DMS53 (cell line): ENCODE measurements at regions not wholly inside any gene's neighbourhood (a gene's known extent, or its start where the extent isn't known, plus 50 kb on each side); places are given as distances from the start of the nearest gene placed in this dataset.

ENCODE experiments used
- DNase-seq: peaks from one replicate; lab custom pipeline; 2025; lab: John Stamatoyannopoulos, UW

DNA sequence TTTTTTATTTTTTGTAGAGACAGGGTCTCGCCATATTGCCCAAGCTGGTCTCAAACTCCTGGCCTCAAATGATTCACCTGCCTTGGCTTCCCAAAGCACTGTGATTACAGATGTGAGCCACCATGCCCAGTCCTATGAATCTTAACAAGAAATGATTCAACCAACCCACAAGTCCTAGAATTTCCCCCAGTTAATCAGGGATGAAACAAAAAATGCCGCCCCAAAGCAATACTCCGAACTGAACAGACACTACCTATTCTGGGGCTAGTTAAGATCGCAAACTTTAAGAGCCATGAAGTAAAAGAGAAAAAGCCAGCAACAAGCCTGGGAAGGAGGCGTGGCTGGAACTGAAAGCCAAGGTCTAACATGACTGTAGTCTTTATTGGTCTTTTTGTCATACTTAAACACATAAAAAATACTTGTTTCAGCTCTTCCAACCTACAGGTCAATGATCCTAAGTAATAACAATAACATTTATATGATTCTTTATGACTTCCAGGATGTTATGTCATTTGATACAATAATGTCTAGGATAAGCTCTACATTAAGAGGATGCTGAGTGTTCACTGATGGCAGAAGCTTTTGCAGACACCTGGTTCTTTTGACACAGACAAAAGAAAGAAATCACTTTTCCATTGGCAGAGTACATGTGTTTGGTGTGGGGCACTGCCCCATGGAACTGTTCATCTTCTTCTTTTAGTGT, 361.1 kb upstream of the TLE4 start:
- DNase-seq, result no peak

DNA sequence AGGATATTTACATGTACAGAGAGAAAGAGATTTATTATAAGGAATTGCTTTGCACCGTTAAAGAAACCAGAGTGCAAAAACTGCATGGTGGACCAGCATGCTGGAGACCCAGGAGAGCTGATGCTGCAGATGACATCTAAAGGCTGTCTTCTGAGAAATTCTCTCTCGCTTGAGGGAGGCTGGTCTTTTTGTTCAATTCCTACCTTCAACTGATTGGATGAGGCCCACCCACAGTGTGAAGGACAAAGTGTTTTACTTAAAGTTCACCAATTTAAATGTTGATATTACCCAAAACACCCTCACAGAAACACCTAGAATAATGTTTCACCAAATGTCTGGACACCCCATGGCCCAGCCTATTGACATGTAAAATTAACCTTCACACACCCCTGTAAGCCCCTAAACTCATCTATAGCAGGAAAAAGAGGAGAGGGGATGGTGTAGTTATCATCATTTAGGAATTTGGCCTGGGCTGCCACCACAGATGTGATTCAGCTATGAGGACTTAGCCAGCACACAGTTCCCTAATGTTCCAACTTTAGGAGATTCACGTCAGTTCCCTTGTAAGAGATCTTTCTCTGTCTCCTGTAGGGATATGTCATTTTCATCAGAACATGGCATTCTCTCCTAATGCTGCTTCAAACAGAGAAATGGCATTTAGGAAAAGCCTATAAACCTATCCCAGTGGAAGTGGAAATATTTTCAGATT, 358.2 kb upstream of the TLE4 start:
- no peak for DNase-seq

DNA sequence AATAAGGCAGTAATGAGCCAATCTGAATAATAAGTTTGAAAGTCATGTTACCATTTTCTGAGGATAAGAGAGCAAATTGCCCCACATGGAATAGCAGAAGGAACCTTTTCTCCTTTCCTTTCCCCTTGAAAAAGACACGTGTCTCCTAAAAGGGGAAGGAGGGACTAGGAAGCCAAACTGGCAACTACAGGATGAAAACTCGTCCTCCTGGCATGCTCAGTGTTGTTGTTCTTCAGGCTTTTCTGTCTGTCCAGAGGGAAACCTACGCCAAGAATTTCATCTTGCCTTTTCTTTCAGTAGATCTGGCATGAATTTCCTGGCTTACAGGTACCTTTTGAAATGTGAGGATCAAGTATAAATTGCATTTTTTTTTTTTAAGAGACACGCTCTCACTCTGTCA, 355.9 kb upstream of the TLE4 start:
- DNase-seq, result no peak

DNA sequence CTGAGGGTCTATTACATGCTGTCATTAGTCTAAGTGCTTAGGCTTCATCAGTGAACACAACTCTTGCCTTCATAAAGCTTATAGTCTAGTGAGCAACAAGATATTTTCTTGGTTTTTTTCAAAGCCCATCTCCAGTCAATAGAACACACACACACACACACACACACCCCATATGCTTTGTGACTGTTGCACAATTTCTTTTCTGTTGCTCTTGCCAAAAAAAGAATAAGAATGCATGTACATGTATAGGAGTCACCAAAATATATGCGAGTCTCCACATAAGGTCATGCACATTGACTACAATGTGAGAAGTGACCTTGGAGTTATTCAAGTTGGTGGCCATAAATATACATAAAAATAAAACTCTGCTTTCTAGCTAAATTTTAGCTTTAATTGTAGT, 351.5 kb upstream of the TLE4 start:
- no peak for DNase-seq

DNA sequence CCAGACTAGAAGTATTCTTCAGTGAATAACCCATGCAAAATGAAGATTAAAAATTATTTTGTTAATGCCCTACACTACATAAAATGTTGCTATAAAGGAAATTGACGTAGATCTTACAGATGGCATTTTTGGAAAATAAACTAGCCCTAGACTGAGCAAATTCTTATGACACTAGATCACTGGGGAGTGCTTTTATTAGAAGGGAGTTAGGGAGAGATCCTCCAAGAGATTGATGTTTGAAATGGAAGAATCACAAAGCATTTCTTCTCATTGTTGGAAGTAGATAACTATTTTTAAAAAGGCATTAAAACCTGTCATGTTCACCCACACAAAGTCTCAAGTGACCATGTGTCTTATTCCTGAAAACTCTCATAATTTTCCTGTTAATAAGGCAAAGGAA, 351.1 kb upstream of the TLE4 start:
- no peak for DNase-seq

DNA sequence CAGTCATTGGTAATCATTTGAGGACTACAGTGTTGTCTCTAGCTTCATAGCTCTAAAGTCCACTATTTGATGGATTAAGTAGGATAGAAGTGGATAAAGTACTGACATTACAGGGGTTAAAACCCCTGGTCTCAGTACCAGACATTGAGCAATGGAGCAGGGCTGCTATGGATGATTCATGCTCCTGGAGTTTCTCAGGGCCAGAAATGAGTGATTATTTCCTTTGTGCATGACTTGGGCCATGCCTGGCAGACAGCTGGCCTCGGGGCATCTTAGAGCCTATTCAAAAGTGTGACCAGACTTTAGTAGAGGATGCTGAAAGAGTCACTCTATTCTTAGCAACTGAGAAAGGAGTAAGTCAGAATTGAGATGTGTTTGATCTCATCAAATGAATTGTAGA, 350.7 kb upstream of the TLE4 start:
- no peak for DNase-seq

DNA sequence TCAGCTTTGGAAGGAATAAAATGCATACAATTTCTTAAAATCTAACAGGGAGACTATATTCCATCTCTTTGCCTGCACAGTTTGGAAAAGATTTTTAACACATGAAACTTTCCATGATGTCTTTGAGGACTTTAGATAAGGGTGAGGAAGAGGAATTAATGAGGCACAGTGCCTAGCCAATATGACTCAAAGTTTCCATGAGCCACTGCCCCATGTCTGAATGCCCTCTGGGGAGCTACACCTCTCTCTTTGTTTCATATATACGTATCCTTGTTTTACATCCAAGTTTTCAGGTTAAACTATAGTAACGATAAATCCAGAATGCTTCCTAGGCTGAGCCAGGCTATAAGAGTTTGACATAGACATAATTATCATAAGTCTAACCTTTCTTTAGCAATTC, 349.3 kb upstream of the TLE4 start:
- no peak for DNase-seq

DNA sequence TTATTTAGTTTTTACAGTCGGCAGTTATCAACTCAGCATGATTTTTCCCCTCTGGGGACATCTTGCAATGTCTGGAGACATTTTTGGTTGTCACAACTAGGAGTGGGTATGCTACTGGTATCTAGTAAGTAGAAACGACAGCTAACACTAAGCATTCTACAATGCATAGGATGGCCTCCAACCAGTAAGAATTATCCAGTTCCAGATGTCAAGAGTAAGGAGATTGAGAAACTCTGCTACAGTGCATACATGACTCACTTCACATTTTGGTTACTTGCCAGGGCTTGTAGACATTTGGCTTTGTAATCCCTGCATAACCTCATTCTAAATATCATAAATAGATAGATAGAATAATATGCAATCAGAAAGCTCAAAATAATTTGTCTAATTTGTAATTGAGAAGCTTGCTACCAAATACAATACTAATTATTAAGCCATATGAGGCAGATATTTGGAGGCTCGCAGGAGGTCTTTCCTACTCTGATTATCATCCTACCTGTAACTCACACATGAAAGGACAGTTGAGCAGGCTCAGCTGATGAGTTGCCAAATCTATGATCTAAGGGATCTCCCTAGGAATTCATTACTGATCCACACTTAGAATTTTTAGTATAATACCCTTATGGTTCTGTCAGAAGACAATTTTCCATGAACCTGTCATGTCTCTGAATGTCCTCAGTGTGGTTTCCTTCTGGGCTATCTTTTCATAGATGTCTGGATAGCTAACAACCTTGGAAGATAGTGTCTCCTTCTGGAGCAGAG, 346.9 kb upstream of the TLE4 start:
- peak; percentile 1 for DNase-seq

DNA sequence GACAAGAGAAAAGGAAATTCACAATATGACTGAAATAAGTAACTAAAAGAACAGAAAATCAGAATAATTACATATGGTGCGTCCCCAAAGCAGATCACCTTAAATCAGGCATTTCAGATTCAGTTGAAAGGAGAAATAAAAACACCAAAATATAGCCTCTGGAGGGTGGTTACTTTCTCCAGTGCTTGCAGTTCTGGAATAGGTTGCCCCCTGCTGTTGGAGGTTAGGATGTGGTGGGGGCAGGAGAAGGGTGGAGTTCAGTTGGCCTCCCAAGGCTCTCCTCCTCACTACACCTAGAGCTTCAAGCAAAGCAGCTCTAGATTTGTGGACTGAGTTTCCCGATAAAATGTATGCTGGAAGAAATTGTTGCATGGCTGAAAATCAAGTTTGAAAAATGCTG, 338.2 kb upstream of the TLE4 start:
- peak; percentile 58 for DNase-seq

DNA sequence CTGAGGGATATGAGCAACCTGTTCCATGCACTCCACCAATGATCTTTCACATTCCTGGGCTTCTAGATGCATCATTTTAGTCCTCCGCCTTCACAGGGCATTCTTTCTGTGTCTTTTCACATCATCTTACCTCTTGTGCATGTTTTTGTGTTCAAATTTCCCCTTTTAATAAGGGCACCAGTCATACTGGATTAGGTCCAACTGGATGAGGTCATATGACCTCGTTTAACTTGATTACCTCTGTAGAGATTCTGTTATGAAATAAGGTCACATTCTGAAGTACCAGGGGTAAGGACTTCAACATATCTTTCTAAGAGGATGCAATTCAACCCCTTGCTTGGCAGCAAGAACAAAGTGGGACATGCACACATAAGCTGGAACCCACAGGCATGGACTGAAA, 335.3 kb upstream of the TLE4 start:
- DNase-seq, result no peak

DNA sequence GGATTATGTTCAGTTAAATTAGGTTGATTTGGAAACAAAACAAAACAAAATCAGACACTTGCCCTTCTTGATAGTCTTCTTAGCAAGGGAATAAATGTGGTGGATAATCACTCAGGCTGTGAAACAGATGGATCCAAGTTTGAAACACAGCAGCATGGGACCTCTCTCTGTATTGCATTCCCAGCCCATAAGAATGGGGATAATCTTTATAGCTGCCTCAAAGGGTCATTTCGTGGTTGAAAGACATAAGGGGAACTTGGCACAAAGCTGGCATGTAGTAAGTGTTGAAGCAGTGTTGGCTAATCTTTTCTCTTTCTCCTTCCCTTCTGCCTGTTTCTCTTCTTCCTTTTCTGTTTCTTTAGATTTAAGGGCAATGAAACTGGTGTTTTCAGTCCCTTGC, 333.9 kb upstream of the TLE4 start:
- DNase-seq, result no peak

DNA sequence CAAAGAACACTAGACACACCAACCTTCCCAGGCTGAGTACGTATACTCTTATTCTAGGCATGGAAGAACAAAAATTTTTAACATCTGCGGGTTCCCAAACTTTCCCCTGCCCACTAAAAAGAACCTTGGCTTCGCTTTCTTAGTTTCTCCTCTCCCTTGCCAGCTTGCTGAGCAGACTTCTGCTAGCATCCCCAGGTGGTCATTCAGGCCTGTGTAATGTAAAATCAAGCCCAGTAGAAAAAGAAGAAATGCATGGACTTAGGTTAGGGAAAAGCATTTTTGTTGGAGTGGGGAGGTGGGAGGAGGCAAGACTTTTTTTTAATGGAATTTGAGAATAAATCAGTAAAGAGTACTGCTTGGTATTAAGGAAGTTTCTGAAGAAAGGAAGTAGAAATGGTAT, 331.0 kb upstream of the TLE4 start:
- DNase-seq, result no peak

DNA sequence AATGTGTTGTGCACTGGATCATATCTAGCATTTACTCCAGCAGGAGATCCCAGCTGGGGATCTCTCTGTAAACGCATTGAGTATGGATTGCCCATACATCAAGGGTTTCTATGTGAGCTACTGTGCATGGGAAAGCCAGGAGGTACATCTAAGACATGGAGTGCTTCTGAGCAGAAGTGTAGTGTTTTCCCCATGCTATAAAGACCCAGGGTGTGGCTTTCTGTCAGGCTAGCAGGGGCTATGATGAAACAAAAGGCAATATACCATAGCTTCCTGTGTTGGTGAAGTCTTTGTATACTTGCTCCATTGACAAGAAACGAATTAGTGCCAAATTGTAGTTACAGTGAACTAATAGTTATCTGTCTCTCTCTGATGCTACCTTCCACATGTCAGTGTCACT, 329.3 kb upstream of the TLE4 start:
- no peak for DNase-seq

DNA sequence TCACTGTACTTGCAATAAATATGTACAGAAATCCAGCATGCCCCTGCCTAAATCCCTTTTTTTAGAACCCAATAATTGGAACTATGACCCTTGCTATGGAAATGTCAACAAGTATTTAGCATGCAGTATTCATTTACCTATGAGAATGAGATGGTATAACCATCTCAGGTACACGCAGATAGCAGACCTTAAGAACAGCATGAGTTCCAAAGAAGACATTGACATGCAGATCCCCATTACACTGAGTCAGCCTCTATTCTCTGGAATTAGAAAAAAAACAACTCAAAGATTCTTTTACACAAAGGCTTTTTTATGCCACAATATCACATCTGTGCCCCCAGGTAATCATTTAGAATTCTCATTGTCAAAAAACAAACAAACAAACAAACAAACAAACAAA, 325.6 kb upstream of the TLE4 start:
- DNase-seq, result no peak

DNA sequence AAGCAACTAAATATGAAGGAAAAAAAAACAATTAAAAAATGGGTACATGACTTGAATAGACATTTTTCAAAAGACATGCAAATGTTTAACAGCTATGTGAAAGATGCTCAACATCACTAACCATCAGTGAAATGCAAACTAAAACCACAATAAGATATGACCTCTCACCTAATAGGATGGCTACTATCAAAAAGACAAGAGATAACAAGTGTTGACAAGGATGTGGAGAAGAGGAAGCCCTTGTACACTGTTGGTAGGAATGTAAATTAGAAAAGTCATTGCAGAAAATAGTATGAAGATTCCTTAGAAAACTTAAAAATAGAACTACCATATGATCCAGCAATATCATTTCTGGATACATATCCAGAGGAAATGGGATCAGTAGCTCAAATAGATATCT, 324.7 kb upstream of the TLE4 start:
- no peak for DNase-seq

DNA sequence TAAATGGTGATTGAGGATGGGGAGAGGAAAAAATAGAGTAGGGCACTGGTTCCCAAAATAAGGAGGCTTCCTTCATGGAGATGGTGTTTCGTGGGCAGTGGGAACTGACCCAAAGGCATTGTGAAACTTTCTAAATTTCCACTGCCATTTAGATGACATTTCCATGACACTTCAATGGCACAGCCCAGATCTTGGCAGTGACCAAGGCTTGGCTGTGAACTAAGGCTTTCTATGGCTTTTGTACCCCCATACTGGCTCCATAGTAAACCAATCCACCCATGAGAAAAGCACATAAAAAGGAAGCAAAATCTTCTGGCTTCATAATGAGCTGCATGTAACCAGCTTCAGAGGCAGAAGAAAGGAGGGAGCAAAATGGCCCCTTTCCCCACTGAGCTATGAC, 321.0 kb upstream of the TLE4 start:
- no peak for DNase-seq

DNA sequence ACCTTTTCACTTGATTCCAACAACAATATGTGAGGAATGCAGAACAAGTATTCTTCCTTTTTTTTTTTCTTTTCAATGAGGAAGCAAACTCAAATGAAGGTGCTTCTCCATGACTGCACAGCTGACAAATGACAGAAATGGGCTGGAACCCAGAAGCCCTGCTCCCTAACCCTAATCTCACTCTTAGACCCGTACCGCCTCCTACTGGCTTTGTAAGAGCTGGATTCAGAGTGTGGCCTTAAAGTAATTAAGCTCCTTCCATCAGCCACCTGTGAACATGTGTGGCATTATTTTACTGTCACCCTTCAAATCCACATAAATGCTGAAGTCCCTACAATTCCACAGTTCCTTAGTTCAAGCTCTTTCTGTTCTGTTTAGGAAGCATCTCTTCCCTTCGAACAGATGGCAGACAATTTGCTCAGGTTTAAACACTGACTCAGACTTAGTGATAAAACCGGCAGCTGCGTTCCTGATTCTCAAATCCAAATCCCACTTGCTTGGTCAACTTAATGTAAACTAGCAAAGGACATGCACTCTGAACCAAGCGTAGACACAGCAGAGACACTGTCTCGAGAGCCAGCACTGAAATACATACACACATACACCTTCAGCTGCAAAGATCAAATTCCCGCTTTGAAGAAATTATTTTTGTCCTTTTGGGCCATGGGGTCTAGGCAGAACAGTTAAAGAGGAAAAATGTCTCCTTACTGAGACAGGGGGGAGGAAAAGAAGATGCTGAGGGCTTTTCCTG, 316.7 kb upstream of the TLE4 start:
- DNase-seq, result peak; percentile 22

DNA sequence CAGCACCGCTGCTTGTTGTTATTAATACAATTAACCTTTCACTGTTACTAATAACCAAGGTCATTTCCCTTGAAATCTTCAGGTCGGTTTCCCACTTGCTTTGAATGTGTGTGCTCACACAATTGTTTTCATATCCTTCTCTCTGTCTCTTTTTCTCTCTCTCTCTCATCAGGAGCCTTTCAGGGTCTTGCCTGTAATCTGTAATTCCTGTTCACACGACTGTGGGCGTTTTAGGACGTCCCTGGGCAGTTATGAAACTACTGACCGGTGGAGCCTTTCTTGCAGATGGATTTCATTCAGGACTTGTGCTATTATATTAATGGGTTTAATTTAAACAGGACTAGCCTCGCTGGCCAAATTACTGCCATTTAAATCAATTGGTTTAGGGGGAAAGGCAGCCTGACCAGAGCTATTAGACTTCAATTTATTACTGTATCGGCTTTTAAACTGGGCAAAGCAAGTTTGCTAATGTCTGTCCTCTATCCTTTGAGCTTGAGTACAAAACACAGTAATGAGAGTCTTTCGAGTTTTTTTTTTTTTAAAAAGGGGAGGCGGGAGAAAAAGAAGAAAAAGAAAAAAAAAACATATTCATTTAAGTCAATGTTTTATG, 316.0 kb upstream of the TLE4 start:
- no peak for DNase-seq

DNA sequence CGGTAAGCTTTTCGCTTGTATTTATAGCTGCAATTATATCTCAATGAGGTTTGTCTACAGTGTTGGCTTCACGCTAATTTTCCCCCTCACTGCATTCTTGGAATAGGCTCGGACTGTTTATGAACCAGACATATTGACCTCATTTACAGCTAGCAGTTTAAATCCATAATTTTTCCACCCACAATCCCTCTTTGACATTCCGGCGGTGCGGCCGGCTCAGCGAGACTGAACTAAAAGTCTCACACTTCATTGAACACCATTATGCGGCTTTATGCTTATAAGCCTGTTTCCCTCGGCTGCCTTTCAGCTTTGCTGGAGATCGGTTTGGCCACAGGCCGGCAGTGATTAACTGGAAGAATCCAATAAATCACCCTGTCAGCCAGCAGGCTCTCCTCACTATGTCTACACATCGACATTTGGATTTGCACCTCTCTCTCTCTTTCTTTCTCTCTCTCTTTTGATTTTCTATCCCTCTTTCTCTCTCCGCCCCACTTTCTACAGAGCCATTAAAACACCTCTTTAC, 315.0 kb upstream of the TLE4 start:
- peak; percentile 34 for DNase-seq

DNA sequence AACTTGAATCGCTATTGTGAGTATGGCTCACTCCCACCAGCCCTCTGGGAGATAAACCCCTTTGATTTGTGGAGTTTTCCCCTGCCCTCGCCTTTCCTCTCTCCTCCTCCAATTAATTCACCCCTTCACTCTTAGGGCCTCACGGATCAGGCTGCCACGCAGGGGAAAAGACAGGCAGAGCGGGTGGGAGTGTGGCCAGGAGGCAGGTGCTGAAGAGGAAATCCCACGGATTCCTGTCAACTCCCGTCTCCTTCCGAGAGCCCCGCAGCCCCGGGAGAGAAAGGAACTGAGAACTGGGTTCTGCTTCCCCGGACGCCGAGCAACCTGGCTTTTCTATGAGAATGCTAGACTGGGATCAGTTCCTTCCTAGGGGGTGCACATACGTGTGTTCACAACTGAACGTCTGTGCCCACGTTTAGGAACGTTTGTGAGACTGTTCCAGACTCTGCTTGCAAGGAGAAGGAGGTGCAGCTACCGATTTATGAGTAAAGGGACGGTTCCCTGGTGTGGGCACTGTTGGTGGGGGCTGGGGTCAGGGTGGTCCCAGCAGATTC, 314.5 kb upstream of the TLE4 start:
- peak; percentile 10 for DNase-seq

DNA sequence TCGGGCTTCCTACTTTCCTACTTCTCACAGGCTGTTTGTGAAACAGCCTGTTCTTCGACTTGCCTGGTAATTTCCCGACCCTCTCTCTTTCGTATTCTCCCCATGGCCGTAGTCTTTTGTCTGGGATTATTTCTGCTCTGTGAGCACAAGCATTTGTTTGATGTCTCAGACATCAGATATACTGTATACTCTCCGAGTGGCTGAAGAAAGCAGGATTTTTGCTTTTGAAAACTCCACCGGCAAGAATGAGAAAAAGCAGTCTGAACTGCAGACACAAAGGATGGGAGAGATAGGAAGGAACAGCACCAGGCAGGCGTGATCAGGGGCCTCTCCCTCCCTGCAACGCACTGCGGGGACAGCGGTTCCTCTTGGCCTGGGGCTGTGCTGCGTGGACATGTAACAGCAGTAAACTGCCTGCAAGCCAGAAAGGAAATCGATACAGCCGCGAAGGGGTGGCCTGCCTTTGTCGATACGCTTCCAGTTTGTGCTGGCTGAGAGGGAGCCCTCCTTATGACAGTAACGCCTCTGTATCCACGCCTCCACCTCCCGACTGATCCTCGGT, 313.9 kb upstream of the TLE4 start:
- peak; percentile 1 for DNase-seq
